ENCODE measurements at regions not wholly inside any gene's neighbourhood (a gene's known extent, or its start where the extent isn't known, plus 50 kb on each side); places are given as distances from the start of the nearest gene placed in this dataset.
A peak's percentile ranks its signal among the peaks of the same experiment; 100 is the strongest.
"Not testable (repeated sequence)": the region's sequence is repeated elsewhere in the genome, so short reads cannot be mapped to it uniquely, and the experiment has no call there.

GRCh38 chr12:124476011-124476400, 91.4 kb downstream of the NCOR2 start:
- no peak for DNase-seq (ENCODE audit: low read depth in 2 of 2)

- no peak for DNase-seq (ENCODE audit: low read depth in 2 of 2)
These were observed 92.0 kb downstream of the NCOR2 start for GRCh38 chr12:124475295-124476010.

GRCh38 chr12:124474709-124475108, 92.7 kb downstream of the NCOR2 start:
- DNase-seq (ENCODE audit: low read depth in 2 of 2) = no peak

- no peak for DNase-seq (ENCODE audit: low read depth in 2 of 2)
These were observed 94.6 kb downstream of the NCOR2 start for GRCh38 chr12:124472690-124473279.

- DNase-seq (ENCODE audit: low read depth in 2 of 2) = no peak
These were observed 95.6 kb downstream of the NCOR2 start for GRCh38 chr12:124471828-124472227.

GRCh38 chr12:124470806-124471205, 96.6 kb downstream of the NCOR2 start:
- no peak for DNase-seq (ENCODE audit: low read depth in 2 of 2)

GRCh38 chr12:124470139-124470538, 97.3 kb downstream of the NCOR2 start:
- no peak for DNase-seq (ENCODE audit: low read depth in 2 of 2)

- DNase-seq (ENCODE audit: low read depth in 2 of 2) = no peak
These were observed 98.1 kb downstream of the NCOR2 start for GRCh38 chr12:124469193-124469888.

- DNase-seq (ENCODE audit: low read depth in 2 of 2) = not testable (repeated sequence)
These were observed 99.9 kb downstream of the NCOR2 start for GRCh38 chr12:124467549-124467948.

- peak; percentile 76 to 83 for DNase-seq (ENCODE audit: low read depth in 2 of 2)
These were observed 100.9 kb downstream of the NCOR2 start for GRCh38 chr12:124466216-124467128.

- DNase-seq (ENCODE audit: low read depth in 2 of 2) = no peak
These were observed 101.9 kb downstream of the NCOR2 start for GRCh38 chr12:124465473-124465872.

GRCh38 chr12:124464830-124465229, 102.6 kb downstream of the NCOR2 start:
- no peak for DNase-seq (ENCODE audit: low read depth in 2 of 2)

GRCh38 chr12:124464062-124464461, 103.3 kb downstream of the NCOR2 start:
- no peak for DNase-seq (ENCODE audit: low read depth in 2 of 2)

GRCh38 chr12:124463341-124463921, 104.0 kb downstream of the NCOR2 start:
- no peak for DNase-seq (ENCODE audit: low read depth in 2 of 2)

- no peak for DNase-seq (ENCODE audit: low read depth in 2 of 2)
These were observed 104.7 kb downstream of the NCOR2 start for GRCh38 chr12:124462750-124463149.

- DNase-seq (ENCODE audit: low read depth in 2 of 2) = no peak
These were observed 105.4 kb downstream of the NCOR2 start for GRCh38 chr12:124461851-124462623.

- no peak for DNase-seq (ENCODE audit: low read depth in 2 of 2)
These were observed 106.2 kb downstream of the NCOR2 start for GRCh38 chr12:124461241-124461673.

GRCh38 chr12:124460771-124461170, 106.6 kb downstream of the NCOR2 start:
- DNase-seq (ENCODE audit: low read depth in 2 of 2) = no peak

GRCh38 chr12:124459852-124460645, 107.4 kb downstream of the NCOR2 start:
- DNase-seq (ENCODE audit: low read depth in 2 of 2) = no peak
